ENCODE measurements at regions not wholly inside any gene's neighbourhood (a gene's known extent, or its start where the extent isn't known, plus 50 kb on each side); places are given as distances from the start of the nearest gene placed in this dataset.
A peak's percentile ranks its signal among the peaks of the same experiment; 100 is the strongest.

- Histone ChIP-seq H3K9me1 (ENCODE audit: control insufficient read depth, extremely low read depth, insufficient read depth, low read length) (no peaks in the 10 kb centered on the region), H4K20me1 (ENCODE audit: control insufficient read depth, extremely low read depth, insufficient read depth, low read length) (no peaks in the 10 kb centered on the region), H3K36me3 (ENCODE audit: control insufficient read depth in 2 of 2, extremely low read depth in 1 of 2, insufficient read depth in 2 of 2, low read length in 2 of 2) (no peaks in the 10 kb centered on the region), H3K4me2 (ENCODE audit: control insufficient read depth, extremely low read depth, insufficient read depth, low read depth, low read length) (peak overlapping the region; percentile 55), H3K9me3 (ENCODE audit: control insufficient read depth, low read depth, low read length) (no peaks in the 10 kb centered on the region), H3K27ac (ENCODE audit: control insufficient read depth, insufficient read depth, low read length) (peak overlapping the region; percentile 65), H3K4me1 (ENCODE audit: control insufficient read depth, extremely low read depth, insufficient read depth, low read length) (peaks cover 23% of the 10 kb centered on the region), H3K79me2 (ENCODE audit: control insufficient read depth, insufficient read depth, low read length) (no peaks in the 10 kb centered on the region), H3K4me3 (ENCODE audit: control insufficient read depth in 2 of 3, extremely low read depth in 1 of 3, insufficient read depth in 2 of 3, low read depth in 1 of 3, low read length in 3 of 3) (peak overlapping the region; percentile 18 to 52 (median 27)), H3K9ac (ENCODE audit: control insufficient read depth, extremely low read depth, insufficient read depth, low read length) (peak overlapping the region; percentile 77), H3K27me3 (ENCODE audit: control insufficient read depth, extremely low read depth, insufficient read depth, low read length) (no peaks in the 10 kb centered on the region), H2AFZ (ENCODE audit: control insufficient read depth, low read length) (peak overlapping the region; percentile 65)
- DNase-seq (ENCODE audit: low read depth, low spot score) (peak; percentile 28), FAIRE-seq (peak; percentile 69)
- dilution Hi-C loops (cut with MboI; ENCODE audit: extremely low pct_ligation_motif_present, low sequenced_read_pairs) = no loop called here
- no peak for TF ChIP-seq EZH2 (IDR thresholded peaks at IDR 0.05; ENCODE audit: low read length)
- no peak for TF ChIP-seq CTCF (optimal IDR thresholded peaks at IDR 0.05 in 1 of 3, IDR thresholded peaks at IDR 0.05 in 1 of 3, conservative IDR thresholded peaks at IDR 0.05 in 1 of 3; ENCODE audit: extremely low read depth in 1 of 3, insufficient read depth in 2 of 3, low read length in 3 of 3)
Measured at GRCh38 chr3:11096266-11097139, 57.8 kb upstream of the HRH1 start.

- Histone ChIP-seq H2AFZ (ENCODE audit: control insufficient read depth, low read length) (no peak overlapping the region), H3K79me2 (ENCODE audit: control insufficient read depth, insufficient read depth, low read length) (no peaks in the 10 kb centered on the region), H3K9me3 (ENCODE audit: control insufficient read depth, low read depth, low read length) (no peaks in the 10 kb centered on the region), H3K4me2 (ENCODE audit: control insufficient read depth, extremely low read depth, insufficient read depth, low read depth, low read length) (no peak overlapping the region), H3K4me3 (ENCODE audit: control insufficient read depth in 2 of 3, extremely low read depth in 1 of 3, insufficient read depth in 2 of 3, low read depth in 1 of 3, low read length in 3 of 3) (no peak overlapping the region), H3K27me3 (ENCODE audit: control insufficient read depth, extremely low read depth, insufficient read depth, low read length) (no peaks in the 10 kb centered on the region), H4K20me1 (ENCODE audit: control insufficient read depth, extremely low read depth, insufficient read depth, low read length) (no peaks in the 10 kb centered on the region), H3K9me1 (ENCODE audit: control insufficient read depth, extremely low read depth, insufficient read depth, low read length) (no peaks in the 10 kb centered on the region), H3K36me3 (ENCODE audit: control insufficient read depth in 2 of 2, extremely low read depth in 1 of 2, insufficient read depth in 2 of 2, low read length in 2 of 2) (no peaks in the 10 kb centered on the region), H3K27ac (ENCODE audit: control insufficient read depth, insufficient read depth, low read length) (no peak overlapping the region), H3K4me1 (ENCODE audit: control insufficient read depth, extremely low read depth, insufficient read depth, low read length) (peaks cover 13% of the 10 kb centered on the region), H3K9ac (ENCODE audit: control insufficient read depth, extremely low read depth, insufficient read depth, low read length) (no peak overlapping the region)
- no peak for TF ChIP-seq CTCF (optimal IDR thresholded peaks at IDR 0.05 in 1 of 3, IDR thresholded peaks at IDR 0.05 in 1 of 3, conservative IDR thresholded peaks at IDR 0.05 in 1 of 3; ENCODE audit: extremely low read depth in 1 of 3, insufficient read depth in 2 of 3, low read length in 3 of 3)
- TF ChIP-seq EZH2 (IDR thresholded peaks at IDR 0.05; ENCODE audit: low read length) = no peak
- dilution Hi-C loops (cut with MboI; ENCODE audit: extremely low pct_ligation_motif_present, low sequenced_read_pairs) = no loop called here
- FAIRE-seq = no peak
- DNase-seq (ENCODE audit: low read depth, low spot score) = no peak
Measured at GRCh38 chr3:11099306-11099705, 55.0 kb upstream of the HRH1 start.
